H1 (cell line): ENCODE measurements at regions not wholly inside any gene's neighbourhood (a gene's known extent, or its start where the extent isn't known, plus 50 kb on each side); places are given as distances from the start of the nearest gene placed in this dataset.

Source experiments
- CTCF ChIA-PET: fragments of 300-600 bp; sonication (Branson Sonifier 250); formaldehyde crosslinking; loops from one replicate; lab custom pipeline; 2021; ENCODE audit not compliant: partially characterized antibody; lab: Charles Lee
- POLR2A ChIA-PET: fragments of 300-600 bp; sonication (Branson Sonifier 250); formaldehyde crosslinking; loops from one replicate; lab custom pipeline; 2021; ENCODE audit warnings: inconsistent platforms; ENCODE audit not compliant: partially characterized antibody; lab: Charles Lee
- DNase-seq, 2 experiments: peaks; one replicate each; pipeline versions ENCODE4 v3.0.0 to v3.0.0-alpha.2; 2010 to 2022; ENCODE audit warnings: low spot score in 2 of 2, low read depth in 1 of 2, mixed read lengths in 1 of 2
- FAIRE-seq: peaks from 2 replicates; lab custom pipeline; 2011; peaks lifted over from hg19 to GRCh38; lab: Jason Lieb, UNC
- H2AFZ ChIP-seq: 2 replicates; pipeline ENCODE4 v1.8.1; 2012; ENCODE audit warnings: low read length, inconsistent platforms
- H2AK5ac ChIP-seq: 2 replicates; pipeline ENCODE4 v1.6.1; 2013; ENCODE audit warnings: low read depth, low read length
- H2BK120ac ChIP-seq: replicated peaks from 2 replicates; pipeline ENCODE3; 2013; ENCODE audit warnings: low read depth, low read length, inconsistent platforms
- H2BK12ac ChIP-seq: 2 replicates; pipeline ENCODE4 v1.6.1; 2013; ENCODE audit warnings: low read depth, low read length
- H2BK15ac ChIP-seq: 2 replicates; pipeline ENCODE4 v1.6.1; 2013; ENCODE audit warnings: low read length
- H2BK20ac ChIP-seq: 2 replicates; pipeline ENCODE4 v1.6.1; 2013; ENCODE audit warnings: low read length
- H2BK5ac ChIP-seq: 2 replicates; pipeline ENCODE4 v1.6.1; 2013; ENCODE audit warnings: low read depth, low read length
- H3K14ac ChIP-seq: 2 replicates; pipeline ENCODE4 v1.6.1; 2013; ENCODE audit warnings: inconsistent platforms; ENCODE audit not compliant: insufficient read length
- H3K18ac ChIP-seq: 2 replicates; pipeline ENCODE4 v1.6.1; 2013; ENCODE audit warnings: low read length; ENCODE audit errors: extremely low read depth
- H3K23ac ChIP-seq: 2 replicates; pipeline ENCODE4 v1.6.1; 2013; ENCODE audit warnings: inconsistent platforms; ENCODE audit not compliant: insufficient read length
- H3K23me2 ChIP-seq: 2 replicates; pipeline ENCODE4 v1.6.1; 2013; ENCODE audit warnings: low read depth, low read length
- H3K27ac ChIP-seq: 2 replicates; pipeline ENCODE4 v1.6.1; 2011; ENCODE audit warnings: low read depth, low read length, inconsistent platforms
- H3K27me3 ChIP-seq, 4 experiments: replicated peaks in 1 of 4; 1 replicate in 1 of 4; 2 replicates in 3 of 4; pipeline versions ENCODE4 v1.6.1 to v1.8.1; 2011 to 2013; ENCODE audit warnings: low read length in 3 of 4, mild to moderate bottlenecking in 3 of 4, inconsistent platforms in 2 of 4, mixed read lengths in 2 of 4, moderate library complexity in 1 of 4; ENCODE audit not compliant: control insufficient read depth in 3 of 4, insufficient read depth in 3 of 4; ENCODE audit errors: extremely low read depth in 1 of 4
- H3K36me3 ChIP-seq, 4 experiments: 2 replicates each; pipeline versions ENCODE4 v1.6.1 to v1.8.1; 2011 to 2013; ENCODE audit warnings: mild to moderate bottlenecking in 4 of 4, low read length in 3 of 4, moderate library complexity in 2 of 4, control low read depth in 1 of 4, inconsistent platforms in 1 of 4; ENCODE audit not compliant: insufficient read depth in 4 of 4, control insufficient read depth in 2 of 4
- H3K4ac ChIP-seq: replicated peaks from 2 replicates; pipeline ENCODE3; 2013; ENCODE audit warnings: low read length, low read depth, mixed read lengths, inconsistent platforms; ENCODE audit not compliant: insufficient read length
- H3K4me1 ChIP-seq, 4 experiments: replicated peaks in 1 of 4; 1 replicate in 1 of 4; 2 replicates in 3 of 4; pipeline versions ENCODE4 v1.6.1 to v1.8.1; 2011 to 2013; ENCODE audit warnings: low read length in 3 of 4, inconsistent platforms in 2 of 4, mixed read lengths in 1 of 4; ENCODE audit not compliant: insufficient read depth in 4 of 4, control insufficient read depth in 3 of 4
- H3K4me2 ChIP-seq, 2 experiments: 2 replicates each; pipeline versions ENCODE4 v1.6.1 to v1.8.1; 2011 to 2013; ENCODE audit warnings: low read depth in 2 of 2, low read length in 2 of 2, control low read depth in 1 of 2, inconsistent platforms in 1 of 2, mild to moderate bottlenecking in 1 of 2; ENCODE audit not compliant: insufficient read depth in 1 of 2
- H3K4me3 ChIP-seq, 4 experiments: fragments of 200-600, 300-600 bp in 1 of 4; sonication (generic), shearing (Covaris generic), sonication (Bioruptor Twin) in 1 of 4; 2 replicates each; pipeline versions ENCODE4 v1.5.1 to v1.8.1; 2011 to 2016; ENCODE audit warnings: low read length in 4 of 4, low read depth in 3 of 4, control low read depth in 2 of 4, inconsistent platforms in 2 of 4, mild to moderate bottlenecking in 2 of 4, mixed read lengths in 1 of 4, moderate library complexity in 1 of 4; ENCODE audit not compliant: insufficient read depth in 2 of 4; ENCODE audit errors: extremely low read depth in 1 of 4
- H3K56ac ChIP-seq: replicated peaks from 2 replicates; pipeline ENCODE3; 2013; ENCODE audit warnings: low read depth, mild to moderate bottlenecking, mixed read lengths, low read length, inconsistent platforms; ENCODE audit not compliant: insufficient read length
- H3K79me1 ChIP-seq: 2 replicates; pipeline ENCODE4 v1.6.1; 2013; ENCODE audit warnings: low read depth, low read length, control low read depth
- H3K79me2 ChIP-seq, 2 experiments: 2 replicates each; pipeline versions ENCODE4 v1.6.1 to v1.8.1; 2012 to 2013; ENCODE audit warnings: low read length in 2 of 2, mild to moderate bottlenecking in 2 of 2, inconsistent platforms in 1 of 2; ENCODE audit not compliant: insufficient read depth in 2 of 2, control insufficient read depth in 1 of 2
- H3K9ac ChIP-seq, 4 experiments: replicated peaks in 1 of 4; 1 replicate in 1 of 4; 2 replicates in 3 of 4; pipeline versions ENCODE4 v1.6.1 to v1.8.1; 2011 to 2013; ENCODE audit warnings: low read depth in 3 of 4, low read length in 3 of 4, control low read depth in 2 of 4, mild to moderate bottlenecking in 2 of 4, moderate library complexity in 2 of 4, inconsistent platforms in 1 of 4; ENCODE audit errors: extremely low read depth in 1 of 4
- H3K9me3 ChIP-seq, 2 experiments: 2 replicates each; pipeline versions ENCODE4 v1.6.1 to v1.8.1; 2012 to 2013; ENCODE audit warnings: mild to moderate bottlenecking in 2 of 2, moderate library complexity in 2 of 2, control low read depth in 1 of 2, inconsistent platforms in 1 of 2, low read depth in 1 of 2, low read length in 1 of 2, mixed read lengths in 1 of 2; ENCODE audit not compliant: insufficient read depth in 2 of 2
- H4K20me1 ChIP-seq, 2 experiments: replicated peaks in 1 of 2; 2 replicates each; pipeline versions ENCODE3 to v1.8.1; 2011 to 2013; ENCODE audit warnings: inconsistent platforms in 2 of 2, low read length in 2 of 2, mild to moderate bottlenecking in 1 of 2; ENCODE audit not compliant: insufficient read depth in 2 of 2, control insufficient read depth in 1 of 2
- H4K5ac ChIP-seq: 2 replicates; pipeline ENCODE4 v1.6.1; 2013; ENCODE audit warnings: low read length, low read depth, mixed read lengths, inconsistent platforms; ENCODE audit not compliant: insufficient read length
- H4K8ac ChIP-seq: 2 replicates; pipeline ENCODE4 v1.8.0; 2013; ENCODE audit warnings: mild to moderate bottlenecking, moderate library complexity, low read length, inconsistent platforms; ENCODE audit not compliant: insufficient read depth; ENCODE audit errors: extremely low read depth
- H4K91ac ChIP-seq: replicated peaks from 2 replicates; pipeline ENCODE3; 2013; ENCODE audit warnings: low read length, mixed read lengths, inconsistent platforms; ENCODE audit not compliant: insufficient read length
- BACH1 ChIP-seq: IDR thresholded peaks from 2 replicates; pipeline ENCODE4 v1.6.1; 2012; ENCODE audit warnings: low read length, improper control_type of control experiment
- MAFK ChIP-seq: IDR thresholded peaks from 2 replicates; pipeline ENCODE4 v1.6.1; 2012; ENCODE audit warnings: low read depth, mild to moderate bottlenecking, improper control_type of control experiment, low read length
- WGBS, 2 experiments: shearing (Covaris generic) in 1 of 2; methylation state at CpG; one replicate each; pipeline versions ENCODE4 v1.1.6 to v1.1.7; 2013 to 2015; ENCODE audit warnings: low lambda C conversion rate in 2 of 2, mixed read lengths in 2 of 2, inconsistent platforms in 1 of 2, low coverage in 1 of 2, missing lambda C conversion rate in 1 of 2; ENCODE audit not compliant: insufficient replicate concordance in 2 of 2, insufficient coverage in 1 of 2, insufficient read length in 1 of 2; ENCODE audit errors: extremely low coverage in 1 of 2, missing lambda C conversion rate in 1 of 2; 5-methylcytosine and 5-hydroxymethylcytosine counted together

DNA sequence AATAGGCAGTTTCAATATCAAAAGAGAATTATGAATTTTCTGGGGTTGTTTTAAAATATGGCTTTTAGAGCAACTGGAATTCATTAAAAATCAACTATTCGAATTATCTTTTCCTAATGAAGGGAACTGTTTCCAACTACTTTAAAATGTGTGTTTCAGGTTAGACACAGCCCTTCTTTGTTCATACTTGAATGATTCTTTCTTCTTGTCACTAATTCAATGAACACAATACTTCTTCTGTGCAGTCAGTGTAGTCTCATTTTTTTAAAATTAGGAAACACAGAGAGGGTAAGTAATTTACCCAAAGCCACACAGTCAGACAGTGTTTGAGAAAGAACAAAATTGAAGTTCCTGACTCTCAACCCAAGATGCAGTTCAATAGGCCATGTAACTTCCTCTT, 414.0 kb downstream of the CCDC91 start:
- Histone ChIP-seq H4K8ac (no peak overlapping the region), H2BK12ac (no peak overlapping the region), H3K79me1 (no peaks in the 10 kb centered on the region), H2BK5ac (no peak overlapping the region), H3K18ac (no peak overlapping the region), H3K9me3 (peaks cover 2 to 12% of the 10 kb centered on the region in 2 experiments; a peak in 1 of 4 replicates), H2BK15ac (no peak overlapping the region), H3K27me3 (no peaks in the 10 kb centered on the region), H3K4ac (no peak overlapping the region), H3K56ac (no peak overlapping the region), H3K36me3 (peaks cover 0 to 2% (median 0%) of the 10 kb centered on the region in 4 experiments; a peak in 1 of 8 replicates), H4K91ac (no peak overlapping the region), H2BK120ac (no peak overlapping the region), H3K27ac (no peak overlapping the region), H3K23me2 (no peaks in the 10 kb centered on the region; the same call in 1 of the 2 replicates), H3K4me1 (peaks cover 0 to 2% (median 0%) of the 10 kb centered on the region in 4 experiments; a peak in 1 of 7 replicates), H3K14ac (no peak overlapping the region), H3K4me2 (no peak overlapping the region), H2AFZ (no peak overlapping the region), H3K23ac (no peak overlapping the region), H3K79me2 (no peaks in the 10 kb centered on the region), H4K5ac (no peak overlapping the region), H3K9ac (no peak overlapping the region), H2AK5ac (no peak overlapping the region), H3K4me3 (no peak overlapping the region), H2BK20ac (no peak overlapping the region), H4K20me1 (no peaks in the 10 kb centered on the region)
- DNase-seq (no peak), FAIRE-seq (no peak)
- 91% methylated on average over 1 of the region's 1 CpG; no CpG with 5 or more reads in 1 of the 2 experiments for WGBS, 2 experiments
- ChIA-PET POLR2A (no interaction called here), CTCF (interaction anchor here (0.6 kb wide), 1 partner anchor 254 kb away, joined by 3 read pairs; no protein-coding TSS in a partner anchor)
- TF ChIP-seq MAFK (no peak), BACH1 (no peak)
